IPS DF 6.9 (cell line): ENCODE measurements at regions not wholly inside any gene's neighbourhood (a gene's known extent, or its start where the extent isn't known, plus 50 kb on each side); places are given as distances from the start of the nearest gene placed in this dataset.
"Not testable (repeated sequence)": the region's sequence is repeated elsewhere in the genome, so short reads cannot be mapped to it uniquely, and the experiment has no call there.

ENCODE experiments used
- DNase-seq: peaks from one replicate; pipeline ENCODE4 v3.0.0-alpha.2; 2013; ENCODE audit warnings: low read depth, low spot score
- H3K27ac ChIP-seq: one replicate; pipeline ENCODE4 v1.5.1; 2013; ENCODE audit warnings: low read length, control low read depth
- H3K27me3 ChIP-seq: 2 replicates; pipeline ENCODE4 v1.6.1; 2013; ENCODE audit warnings: mild to moderate bottlenecking, low read length; ENCODE audit not compliant: control insufficient read depth, insufficient read depth
- H3K36me3 ChIP-seq: 2 replicates; pipeline ENCODE4 v1.6.1; 2013; ENCODE audit warnings: low read length; ENCODE audit not compliant: control insufficient read depth, insufficient read depth
- H3K4me1 ChIP-seq: 2 replicates; pipeline ENCODE4 v1.6.1; 2013; ENCODE audit warnings: low read length; ENCODE audit not compliant: control insufficient read depth, insufficient read depth
- H3K4me3 ChIP-seq: 2 replicates; pipeline ENCODE4 v1.5.1; 2013; ENCODE audit warnings: mild to moderate bottlenecking, low read length
- H3K9me3 ChIP-seq: 2 replicates; pipeline ENCODE4 v1.6.1; 2013; ENCODE audit warnings: low read length, inconsistent platforms; ENCODE audit not compliant: control insufficient read depth, insufficient read depth
- WGBS: extraction: QIAGEN DNeasy Blood & Tissue Kit; methylation state at CpG from one replicate; pipeline ENCODE4 v1.1.7; 2013; ENCODE audit warnings: mixed read lengths, missing lambda C conversion rate; ENCODE audit not compliant: insufficient read length, insufficient coverage; 5-methylcytosine and 5-hydroxymethylcytosine counted together

- Histone ChIP-seq H3K4me1 (0 out of 2 replicates have a peak, but pooled peaks cover 2% of the 10 kb centered on the region), H3K27me3 (no peaks in the 10 kb centered on the region), H3K36me3 (no peaks in the 10 kb centered on the region), H3K27ac (no peak overlapping the region), H3K9me3 (no peaks in the 10 kb centered on the region), H3K4me3 (no peak overlapping the region)
- no peak for DNase-seq
- no CpG with 5 or more reads among the region's 3 CpGs for WGBS
These were observed 97.6 kb downstream of the NAV1 start for GRCh38 chr1:201636510-201636971.

GRCh38 chr1:201637282-201638079, 98.6 kb downstream of the NAV1 start:
- no CpG with 5 or more reads among the region's 4 CpGs for WGBS
- Histone ChIP-seq H3K36me3 (no peaks in the 10 kb centered on the region), H3K4me1 (0 out of 2 replicates have a peak, but pooled peaks cover 2% of the 10 kb centered on the region), H3K27me3 (no peaks in the 10 kb centered on the region), H3K4me3 (no peak overlapping the region), H3K9me3 (no peaks in the 10 kb centered on the region), H3K27ac (no peak overlapping the region)
- DNase-seq: no peak

- H3K27ac ChIP-seq: no peak overlapping the region
- WGBS: no CpG with 5 or more reads among the region's 7 CpGs
- no peak for DNase-seq
These were observed 100.5 kb downstream of the NAV1 start for GRCh38 chr1:201639391-201639790.

GRCh38 chr1:201639826-201640225, 100.9 kb downstream of the NAV1 start:
- Histone ChIP-seq H3K27me3 (no peaks in the 10 kb centered on the region), H3K4me1 (0 out of 2 replicates have a peak, but pooled peaks cover 2% of the 10 kb centered on the region), H3K4me3 (no peak overlapping the region), H3K36me3 (no peaks in the 10 kb centered on the region), H3K27ac (no peak overlapping the region), H3K9me3 (no peaks in the 10 kb centered on the region)
- WGBS: no CpG with 5 or more reads among the region's 6 CpGs
- DNase-seq: no peak

More at GRCh38 chr1:201639391-201639790, 100.5 kb downstream of the NAV1 start:
- Histone ChIP-seq H3K36me3 (no peaks in the 10 kb centered on the region), H3K4me1 (0 out of 2 replicates have a peak, but pooled peaks cover 2% of the 10 kb centered on the region), H3K4me3 (no peak overlapping the region), H3K27me3 (no peaks in the 10 kb centered on the region), H3K9me3 (no peaks in the 10 kb centered on the region)

GRCh38 chr1:201640624-201641023, 101.7 kb downstream of the NAV1 start:
- Histone ChIP-seq H3K27me3 (no peaks in the 10 kb centered on the region), H3K4me3 (no peak overlapping the region), H3K36me3 (no peaks in the 10 kb centered on the region), H3K9me3 (no peaks in the 10 kb centered on the region), H3K27ac (no peak overlapping the region), H3K4me1 (0 out of 2 replicates have a peak, but pooled peaks cover 1% of the 10 kb centered on the region)
- no peak for DNase-seq
- WGBS: no CpG with 5 or more reads among the region's 6 CpGs

GRCh38 chr1:201641524-201642253, 102.8 kb downstream of the NAV1 start:
- Histone ChIP-seq H3K9me3 (no peaks in the 10 kb centered on the region), H3K4me3 (no peak overlapping the region), H3K27me3 (no peaks in the 10 kb centered on the region), H3K27ac (no peak overlapping the region), H3K4me1 (no peaks in the 10 kb centered on the region), H3K36me3 (no peaks in the 10 kb centered on the region)
- no CpG with 5 or more reads among the region's 4 CpGs for WGBS
- DNase-seq: no peak

GRCh38 chr1:201643835-201644104, 104.8 kb downstream of the NAV1 start:
- DNase-seq: no peak
- no CpG with 5 or more reads among the region's 4 CpGs for WGBS
- H3K36me3 ChIP-seq: no peaks in the 10 kb centered on the region
- H3K4me1 ChIP-seq: no peaks in the 10 kb centered on the region
- H3K27ac ChIP-seq: no peak overlapping the region
- no peaks in the 10 kb centered on the region for H3K9me3 ChIP-seq
- no peak overlapping the region for H3K4me3 ChIP-seq
- H3K27me3 ChIP-seq: no peaks in the 10 kb centered on the region

- no CpG with 5 or more reads among the region's 2 CpGs for WGBS
These were observed 105.3 kb downstream of the NAV1 start for GRCh38 chr1:201644197-201644596.

GRCh38 chr1:201645000-201645399, 106.1 kb downstream of the NAV1 start:
- not testable (repeated sequence) for DNase-seq, H3K27me3 ChIP-seq, H3K9me3 ChIP-seq, H3K36me3 ChIP-seq, H3K4me3 ChIP-seq, H3K4me1 ChIP-seq, H3K27ac ChIP-seq
- WGBS: no CpG with 5 or more reads among the region's 6 CpGs

More at GRCh38 chr1:201644197-201644596, 105.3 kb downstream of the NAV1 start:
- H3K9me3 ChIP-seq: no peaks in the 10 kb centered on the region
- no peaks in the 10 kb centered on the region for H3K4me1 ChIP-seq
- DNase-seq: no peak
- H3K4me3 ChIP-seq: no peak overlapping the region
- no peaks in the 10 kb centered on the region for H3K27me3 ChIP-seq
- H3K27ac ChIP-seq: no peak overlapping the region
- no peaks in the 10 kb centered on the region for H3K36me3 ChIP-seq

- no peak for DNase-seq
These were observed 107.0 kb downstream of the NAV1 start for GRCh38 chr1:201645956-201646355.

More at GRCh38 chr1:201645956-201646355, 107.0 kb downstream of the NAV1 start:
- H3K9me3 ChIP-seq: no peaks in the 10 kb centered on the region
- peaks cover 3% of the 10 kb centered on the region; the same call in 1 of the 2 replicates for H3K4me1 ChIP-seq
- H3K36me3 ChIP-seq: no peaks in the 10 kb centered on the region
- no peak overlapping the region for H3K27ac ChIP-seq
- H3K4me3 ChIP-seq: no peak overlapping the region
- no peaks in the 10 kb centered on the region for H3K27me3 ChIP-seq
- no CpG with 5 or more reads among the region's 3 CpGs for WGBS
